ENCODE measurements at regions not wholly inside any gene's neighbourhood (a gene's known extent, or its start where the extent isn't known, plus 50 kb on each side); places are given as distances from the start of the nearest gene placed in this dataset.

- H3K27me3 ChIP-seq (ENCODE audit: insufficient read depth, low read length): no peaks in the 10 kb centered on the region
- no peaks in the 10 kb centered on the region for H3K36me3 ChIP-seq (ENCODE audit: insufficient read depth, low read length)
- no peak overlapping the region for H3K4me3 ChIP-seq (ENCODE audit: low read length)
- H3K9me3 ChIP-seq (ENCODE audit: low read length): peaks cover 9% of the 10 kb centered on the region
- H3K4me1 ChIP-seq (ENCODE audit: insufficient read depth, low read length): peaks cover 15% of the 10 kb centered on the region
- H2AFZ ChIP-seq (ENCODE audit: low read depth, low read length): no peak overlapping the region
Measured at GRCh38 chr2:104772996-104773395, 80.9 kb upstream of the POU3F3 start.

DNA sequence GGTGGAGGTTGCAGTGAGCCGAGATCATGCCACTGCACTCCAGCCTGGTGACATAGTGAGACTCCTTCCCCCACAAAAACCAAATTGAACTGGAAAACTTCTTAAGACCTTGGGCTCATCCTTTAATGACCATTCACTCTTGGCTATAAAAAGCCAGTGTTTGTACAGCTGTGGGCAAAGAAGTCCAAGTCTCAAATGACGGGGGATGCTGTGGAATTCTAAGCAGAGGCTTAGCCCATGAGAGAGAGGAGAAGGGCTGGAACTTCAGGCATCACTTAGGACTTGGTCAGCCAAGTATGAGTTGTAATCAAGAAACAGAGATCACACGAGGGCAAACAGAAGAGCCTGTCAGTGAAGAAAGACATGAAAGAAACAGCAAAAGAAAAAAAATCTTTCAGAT is 79.3 kb upstream of the POU3F3 start:
- Histone ChIP-seq H3K9me3 (ENCODE audit: low read length) (peaks cover 9% of the 10 kb centered on the region), H3K27me3 (ENCODE audit: insufficient read depth, low read length) (no peaks in the 10 kb centered on the region), H3K4me1 (ENCODE audit: insufficient read depth, low read length) (no peaks in the 10 kb centered on the region), H3K4me3 (ENCODE audit: low read length) (no peak overlapping the region), H2AFZ (ENCODE audit: low read depth, low read length) (no peak overlapping the region), H3K36me3 (ENCODE audit: insufficient read depth, low read length) (no peaks in the 10 kb centered on the region)

DNA sequence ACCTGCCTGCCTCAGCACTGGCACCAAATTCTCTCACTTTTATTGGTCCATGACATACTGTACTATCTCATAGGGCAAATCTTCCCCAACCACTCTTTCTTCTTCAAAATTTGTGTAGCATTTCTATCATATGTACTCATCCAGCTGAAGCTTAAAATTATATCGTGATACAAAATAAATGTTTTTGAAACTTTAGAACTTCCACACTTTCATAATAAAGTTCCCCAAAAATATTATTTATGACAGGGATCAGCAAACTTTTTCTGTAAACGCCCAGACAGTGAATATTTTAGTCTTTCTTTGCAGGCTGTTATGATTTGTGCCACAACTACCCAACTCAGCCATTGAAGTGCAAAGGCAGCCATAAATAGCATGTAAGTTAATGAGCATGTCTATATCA is 76.2 kb upstream of the POU3F3 start:
- Histone ChIP-seq H3K9me3 (ENCODE audit: low read length) (peaks cover 2% of the 10 kb centered on the region), H3K27me3 (ENCODE audit: insufficient read depth, low read length) (no peaks in the 10 kb centered on the region), H3K36me3 (ENCODE audit: insufficient read depth, low read length) (no peaks in the 10 kb centered on the region), H2AFZ (ENCODE audit: low read depth, low read length) (no peak overlapping the region), H3K4me3 (ENCODE audit: low read length) (no peak overlapping the region), H3K4me1 (ENCODE audit: insufficient read depth, low read length) (no peaks in the 10 kb centered on the region)

DNA sequence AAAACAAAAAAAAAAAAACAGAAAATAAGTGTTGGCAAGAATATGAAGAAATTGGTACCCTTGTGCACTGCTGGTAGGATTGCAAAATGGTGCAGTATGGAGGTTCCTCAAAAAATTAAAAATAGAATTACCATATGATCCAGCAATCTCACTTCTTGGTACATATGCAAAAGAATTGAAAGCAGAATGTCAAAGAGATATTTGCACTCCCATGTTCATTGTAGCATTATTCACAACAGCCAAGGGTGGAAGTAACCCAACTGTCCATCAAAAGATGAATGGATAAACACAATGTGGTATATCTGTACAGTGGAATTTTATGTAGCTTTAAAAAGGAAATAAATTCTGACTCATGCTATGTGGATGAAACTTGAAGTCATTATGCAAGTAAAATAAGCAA is 72.8 kb upstream of the POU3F3 start:
- H2AFZ ChIP-seq (ENCODE audit: low read depth, low read length): no peak overlapping the region
- no peak overlapping the region for H3K4me3 ChIP-seq (ENCODE audit: low read length)
- no peaks in the 10 kb centered on the region for H3K36me3 ChIP-seq (ENCODE audit: insufficient read depth, low read length)
- H3K27me3 ChIP-seq (ENCODE audit: insufficient read depth, low read length): no peaks in the 10 kb centered on the region
- no peaks in the 10 kb centered on the region for H3K4me1 ChIP-seq (ENCODE audit: insufficient read depth, low read length)
- no peaks in the 10 kb centered on the region for H3K9me3 ChIP-seq (ENCODE audit: low read length)

- Histone ChIP-seq H2AFZ (ENCODE audit: low read depth, low read length) (no peak overlapping the region), H3K4me1 (ENCODE audit: insufficient read depth, low read length) (peaks cover 15% of the 10 kb centered on the region), H3K36me3 (ENCODE audit: insufficient read depth, low read length) (no peaks in the 10 kb centered on the region), H3K27me3 (ENCODE audit: insufficient read depth, low read length) (no peaks in the 10 kb centered on the region), H3K9me3 (ENCODE audit: low read length) (no peaks in the 10 kb centered on the region), H3K4me3 (ENCODE audit: low read length) (no peak overlapping the region)
Measured at GRCh38 chr2:104784264-104784663, 69.7 kb upstream of the POU3F3 start.

GRCh38 chr2:104786204-104786603 is 67.7 kb upstream of the POU3F3 start:
- H2AFZ ChIP-seq (ENCODE audit: low read depth, low read length): no peak overlapping the region
- peaks cover 33% of the 10 kb centered on the region for H3K4me1 ChIP-seq (ENCODE audit: insufficient read depth, low read length)
- no peaks in the 10 kb centered on the region for H3K36me3 ChIP-seq (ENCODE audit: insufficient read depth, low read length)
- H3K9me3 ChIP-seq (ENCODE audit: low read length): no peaks in the 10 kb centered on the region
- no peak overlapping the region for H3K4me3 ChIP-seq (ENCODE audit: low read length)
- H3K27me3 ChIP-seq (ENCODE audit: insufficient read depth, low read length): no peaks in the 10 kb centered on the region

- Histone ChIP-seq H3K27me3 (ENCODE audit: insufficient read depth, low read length) (no peaks in the 10 kb centered on the region), H2AFZ (ENCODE audit: low read depth, low read length) (no peak overlapping the region), H3K9me3 (ENCODE audit: low read length) (no peaks in the 10 kb centered on the region), H3K4me1 (ENCODE audit: insufficient read depth, low read length) (peaks cover 39% of the 10 kb centered on the region), H3K36me3 (ENCODE audit: insufficient read depth, low read length) (no peaks in the 10 kb centered on the region), H3K4me3 (ENCODE audit: low read length) (no peak overlapping the region)
Measured at GRCh38 chr2:104786821-104787220, 67.1 kb upstream of the POU3F3 start.

- Histone ChIP-seq H2AFZ (ENCODE audit: low read depth, low read length) (no peak overlapping the region), H3K4me3 (ENCODE audit: low read length) (no peak overlapping the region), H3K27me3 (ENCODE audit: insufficient read depth, low read length) (no peaks in the 10 kb centered on the region), H3K9me3 (ENCODE audit: low read length) (no peaks in the 10 kb centered on the region), H3K36me3 (ENCODE audit: insufficient read depth, low read length) (no peaks in the 10 kb centered on the region), H3K4me1 (ENCODE audit: insufficient read depth, low read length) (peaks cover 41% of the 10 kb centered on the region)
Measured at GRCh38 chr2:104787298-104788065, 66.4 kb upstream of the POU3F3 start.

DNA sequence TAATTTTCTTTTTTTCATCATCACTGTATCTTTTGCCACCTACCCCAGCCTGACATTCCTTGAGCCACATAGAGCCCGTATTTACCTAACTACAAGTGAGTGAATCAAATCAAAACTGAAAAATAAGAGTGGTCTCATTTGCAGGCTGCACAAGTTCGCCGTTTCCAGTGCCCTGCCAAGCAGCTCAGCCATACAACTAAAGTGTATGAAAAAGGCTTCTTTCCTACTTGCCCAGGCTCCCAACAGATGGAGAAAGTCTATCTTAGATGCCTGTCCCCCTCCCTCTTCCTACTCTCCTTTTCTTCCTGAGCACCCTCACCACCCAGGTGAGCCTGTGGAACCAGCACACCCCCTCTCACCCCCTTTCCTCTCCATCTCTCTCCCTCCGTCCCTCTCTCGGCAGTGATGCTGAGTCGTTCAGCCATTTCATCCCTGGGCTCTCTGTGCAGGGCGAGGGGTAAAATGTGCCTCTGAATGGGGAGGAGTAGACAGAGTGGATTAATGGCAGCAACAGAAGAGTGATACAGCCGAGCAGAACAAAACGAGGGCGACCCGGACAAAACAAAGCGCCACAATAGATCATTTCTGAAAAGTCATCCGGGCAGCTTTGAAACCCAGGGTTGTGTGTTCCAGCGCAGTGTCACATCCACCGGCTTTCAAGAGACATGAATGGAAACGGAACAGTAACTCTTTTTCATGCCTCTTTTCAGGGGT is 65.0 kb upstream of the POU3F3 start:
- H3K36me3 ChIP-seq (ENCODE audit: insufficient read depth, low read length): no peaks in the 10 kb centered on the region
- no peak overlapping the region for H2AFZ ChIP-seq (ENCODE audit: low read depth, low read length)
- peaks cover 41% of the 10 kb centered on the region for H3K4me1 ChIP-seq (ENCODE audit: insufficient read depth, low read length)
- H3K9me3 ChIP-seq (ENCODE audit: low read length): no peaks in the 10 kb centered on the region
- H3K27me3 ChIP-seq (ENCODE audit: insufficient read depth, low read length): no peaks in the 10 kb centered on the region
- H3K4me3 ChIP-seq (ENCODE audit: low read length): peak overlapping the region; percentile 42

DNA sequence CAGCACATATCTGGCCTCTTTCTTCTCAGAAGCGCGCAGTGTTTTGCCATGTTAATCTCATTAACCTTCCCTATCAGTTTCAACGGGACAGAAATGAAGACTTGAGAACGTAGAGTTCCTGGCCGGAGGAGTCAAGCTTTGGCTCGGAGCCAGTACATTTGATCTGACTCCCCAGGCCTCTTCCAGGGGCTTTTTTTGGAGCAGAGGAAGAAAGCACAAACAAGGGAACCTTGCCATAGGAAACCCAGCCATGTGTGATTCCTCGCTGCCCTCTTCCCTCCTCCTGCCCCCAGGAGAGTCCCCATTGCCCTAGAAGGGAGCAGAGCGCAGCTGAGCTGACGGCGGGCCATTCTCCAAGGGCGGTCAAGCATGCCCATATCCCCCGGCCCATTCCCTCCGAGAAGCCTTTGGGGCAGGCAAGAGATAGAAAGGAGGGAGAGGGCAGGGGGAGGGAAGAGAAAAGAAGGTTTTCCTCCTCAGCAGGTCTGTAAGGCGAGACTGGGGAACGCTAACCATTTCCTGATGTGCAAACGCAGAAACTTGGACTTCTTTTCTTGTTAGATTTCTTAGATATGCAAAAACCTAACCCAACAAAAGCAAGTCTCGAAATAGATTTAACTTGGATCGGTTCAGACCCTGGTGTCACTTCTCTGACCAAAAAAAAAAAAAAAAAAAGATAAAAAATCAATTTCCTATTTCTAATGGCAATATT is 63.7 kb upstream of the POU3F3 start:
- H3K36me3 ChIP-seq (ENCODE audit: insufficient read depth, low read length): no peaks in the 10 kb centered on the region
- H2AFZ ChIP-seq (ENCODE audit: low read depth, low read length): no peak overlapping the region
- H3K4me1 ChIP-seq (ENCODE audit: insufficient read depth, low read length): peaks cover 41% of the 10 kb centered on the region
- H3K4me3 ChIP-seq (ENCODE audit: low read length): peak overlapping the region; percentile 42
- H3K9me3 ChIP-seq (ENCODE audit: low read length): no peaks in the 10 kb centered on the region
- H3K27me3 ChIP-seq (ENCODE audit: insufficient read depth, low read length): no peaks in the 10 kb centered on the region

DNA sequence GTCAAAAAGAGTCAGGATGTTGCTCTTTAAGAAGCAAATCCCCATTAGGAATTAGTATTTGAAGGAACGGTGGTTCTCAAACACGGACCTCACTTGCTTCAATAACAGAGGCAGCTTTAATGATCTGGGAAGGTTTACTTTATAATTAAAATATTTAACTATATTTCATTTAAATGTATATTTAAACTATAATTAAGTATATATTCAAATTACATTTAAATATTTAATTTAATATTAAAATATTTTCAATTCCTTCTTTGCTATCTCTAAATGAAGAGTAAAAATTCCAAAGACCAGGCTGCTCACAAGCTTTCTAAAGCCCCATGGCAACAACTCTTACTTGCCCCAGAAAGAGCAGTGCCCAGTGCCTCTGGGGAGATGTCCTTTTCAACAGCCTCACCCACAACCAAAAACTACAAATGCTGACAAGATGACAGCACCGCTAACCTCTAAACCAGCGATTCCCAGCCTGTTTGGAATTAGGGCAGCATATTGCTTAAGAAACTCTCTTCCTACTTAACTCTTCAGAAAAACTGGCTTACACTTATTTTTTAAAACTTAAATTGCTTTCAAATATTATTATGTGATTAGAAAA is 62.9 kb upstream of the POU3F3 start:
- Histone ChIP-seq H3K4me1 (ENCODE audit: insufficient read depth, low read length) (peaks cover 41% of the 10 kb centered on the region), H3K27me3 (ENCODE audit: insufficient read depth, low read length) (no peaks in the 10 kb centered on the region), H3K4me3 (ENCODE audit: low read length) (peak overlapping the region; percentile 42), H2AFZ (ENCODE audit: low read depth, low read length) (no peak overlapping the region), H3K36me3 (ENCODE audit: insufficient read depth, low read length) (no peaks in the 10 kb centered on the region), H3K9me3 (ENCODE audit: low read length) (no peaks in the 10 kb centered on the region)

- no peak overlapping the region for H2AFZ ChIP-seq (ENCODE audit: low read depth, low read length)
- no peaks in the 10 kb centered on the region for H3K27me3 ChIP-seq (ENCODE audit: insufficient read depth, low read length)
- H3K9me3 ChIP-seq (ENCODE audit: low read length): no peaks in the 10 kb centered on the region
- H3K36me3 ChIP-seq (ENCODE audit: insufficient read depth, low read length): no peaks in the 10 kb centered on the region
- peaks cover 27% of the 10 kb centered on the region for H3K4me1 ChIP-seq (ENCODE audit: insufficient read depth, low read length)
- no peak overlapping the region for H3K4me3 ChIP-seq (ENCODE audit: low read length)
Measured at GRCh38 chr2:104793966-104794365, 59.9 kb upstream of the POU3F3 start.

- Histone ChIP-seq H2AFZ (ENCODE audit: low read depth, low read length) (no peak overlapping the region), H3K27me3 (ENCODE audit: insufficient read depth, low read length) (no peaks in the 10 kb centered on the region), H3K4me3 (ENCODE audit: low read length) (no peak overlapping the region), H3K36me3 (ENCODE audit: insufficient read depth, low read length) (no peaks in the 10 kb centered on the region), H3K4me1 (ENCODE audit: insufficient read depth, low read length) (peaks cover 24% of the 10 kb centered on the region), H3K9me3 (ENCODE audit: low read length) (no peaks in the 10 kb centered on the region)
Measured at GRCh38 chr2:104794441-104794840, 59.5 kb upstream of the POU3F3 start.

All from neuron (in vitro differentiated cells).